Activated CD8-positive, alpha-beta T cell treated with anti-CD3 and anti-CD28 coated beads for 36 hours (primary cell): ENCODE measurements at regions not wholly inside any gene's neighbourhood (a gene's known extent, or its start where the extent isn't known, plus 50 kb on each side); places are given as distances from the start of the nearest gene placed in this dataset.

Source experiments
- ATAC-seq: fragments of 200-7000 bp; cut with Tn5 transposase; one replicate; pipeline ENCODE4 v1.10.0; 2021; ENCODE audit warnings: mild to moderate bottlenecking, moderate library complexity
- CTCF ChIA-PET: fragments of 350-600 bp; sonication (Branson Sonifier 250); formaldehyde crosslinking; loops from one replicate; lab custom pipeline; 2021; ENCODE audit warnings: antibody characterized with exemption; lab: Charles Lee
- POLR2A ChIA-PET: fragments of 350-600 bp; sonication (Branson Sonifier 250); formaldehyde crosslinking; loops from one replicate; lab custom pipeline; 2021; ENCODE audit warnings: antibody characterized with exemption; lab: Charles Lee
- DNase-seq: peaks from one replicate; pipeline ENCODE4 v3.0.0-alpha.2; 2020
- H3K27ac Mint-ChIP-seq: one replicate; pipeline ENCODE4 v1.8.0; 2021; ENCODE audit warnings: mild to moderate bottlenecking, mixed read lengths
- H3K27me3 Mint-ChIP-seq: one replicate; pipeline ENCODE4 v1.8.0; 2021; ENCODE audit warnings: mixed read lengths
- H3K36me3 Mint-ChIP-seq: one replicate; pipeline ENCODE4 v1.8.0; 2021; ENCODE audit warnings: low read depth, mixed read lengths
- H3K4me1 Mint-ChIP-seq: one replicate; pipeline ENCODE4 v1.8.0; 2021; ENCODE audit warnings: low read depth, mixed read lengths
- H3K4me3 Mint-ChIP-seq: one replicate; pipeline ENCODE4 v1.8.0; 2021; ENCODE audit warnings: mild to moderate bottlenecking, moderate library complexity, mixed read lengths
- H3K9me3 Mint-ChIP-seq: one replicate; pipeline ENCODE4 v1.8.0; 2021; ENCODE audit warnings: mixed read lengths
- CTCF ChIP-seq: fragments of 200-600 bp; IDR thresholded peaks from one replicate; pipeline ENCODE4 v1.8.0; 2022; ENCODE audit warnings: antibody characterized with exemption, mild to moderate bottlenecking
- intact Hi-C: fragments of 100-400 bp; cut with micrococcal nuclease; formaldehyde crosslinking; loops from one replicate; pipeline ENCODE4 v1.10.0; 2022

- H3K27me3 Mint-ChIP-seq = peaks cover 2% of the 10 kb centered on the region
These were observed 64.9 kb downstream of the C6orf58 start for GRCh38 chr6:127641905-127642304.

More at GRCh38 chr6:127641905-127642304, 64.9 kb downstream of the C6orf58 start:
- ChIA-PET POLR2A (interaction anchor here (0.8 kb wide), 1 partner anchor 28 kb away, joined by 3 read pairs; no protein-coding TSS in a partner anchor), CTCF (interaction anchor here (0.6 to 1.6 kb wide), 7 partner anchors 9 to 63 kb away, joined by 3 to 4 read pairs (median 3); no protein-coding TSS in a partner anchor)
- ATAC-seq (peak; percentile 49), DNase-seq (peak; percentile 6)
- H3K36me3 Mint-ChIP-seq = no peaks in the 10 kb centered on the region
- H3K27ac Mint-ChIP-seq = no peak overlapping the region
- peak; percentile 44 for TF ChIP-seq CTCF
- H3K9me3 Mint-ChIP-seq = peaks cover 7% of the 10 kb centered on the region
- intact Hi-C loops = loop anchor here (10.0 kb wide), 1 partner anchor 87 kb away; no protein-coding TSS in a partner anchor
- H3K4me1 Mint-ChIP-seq = no peaks in the 10 kb centered on the region
- H3K4me3 Mint-ChIP-seq = no peak overlapping the region
